Nephron progenitor cell (in vitro differentiated cells): ENCODE measurements at regions not wholly inside any gene's neighbourhood (a gene's known extent, or its start where the extent isn't known, plus 50 kb on each side); places are given as distances from the start of the nearest gene placed in this dataset.

Experiments used
- DNase-seq: peaks from one replicate; pipeline ENCODE4 v3.0.0; 2021
- H3K27ac Mint-ChIP-seq: 2 replicates; pipeline ENCODE4 v1.8.0; 2021; ENCODE audit warnings: mild to moderate bottlenecking, moderate library complexity, mixed read lengths
- H3K27me3 Mint-ChIP-seq: 2 replicates; pipeline ENCODE4 v1.8.0; 2021; ENCODE audit warnings: mild to moderate bottlenecking, low read depth, mixed read lengths; ENCODE audit not compliant: poor library complexity
- H3K36me3 Mint-ChIP-seq: 2 replicates; pipeline ENCODE4 v1.8.0; 2021; ENCODE audit warnings: low read depth, mixed read lengths
- H3K4me1 Mint-ChIP-seq: 2 replicates; pipeline ENCODE4 v1.8.0; 2021; ENCODE audit warnings: mixed read lengths
- H3K4me3 Mint-ChIP-seq: 2 replicates; pipeline ENCODE4 v1.8.0; 2021; ENCODE audit warnings: mild to moderate bottlenecking, moderate library complexity, mixed read lengths
- H3K9me3 Mint-ChIP-seq: 2 replicates; pipeline ENCODE4 v1.8.0; 2021; ENCODE audit warnings: mild to moderate bottlenecking, moderate library complexity, mixed read lengths
- TF ChIP-seq, protein P1 (sequence below): fragments of 200-600 bp; sonication (generic); IDR thresholded peaks from 2 replicates; pipeline ENCODE4 v1.5.0; 2021; ENCODE audit warnings: antibody characterized with exemption

DNA sequence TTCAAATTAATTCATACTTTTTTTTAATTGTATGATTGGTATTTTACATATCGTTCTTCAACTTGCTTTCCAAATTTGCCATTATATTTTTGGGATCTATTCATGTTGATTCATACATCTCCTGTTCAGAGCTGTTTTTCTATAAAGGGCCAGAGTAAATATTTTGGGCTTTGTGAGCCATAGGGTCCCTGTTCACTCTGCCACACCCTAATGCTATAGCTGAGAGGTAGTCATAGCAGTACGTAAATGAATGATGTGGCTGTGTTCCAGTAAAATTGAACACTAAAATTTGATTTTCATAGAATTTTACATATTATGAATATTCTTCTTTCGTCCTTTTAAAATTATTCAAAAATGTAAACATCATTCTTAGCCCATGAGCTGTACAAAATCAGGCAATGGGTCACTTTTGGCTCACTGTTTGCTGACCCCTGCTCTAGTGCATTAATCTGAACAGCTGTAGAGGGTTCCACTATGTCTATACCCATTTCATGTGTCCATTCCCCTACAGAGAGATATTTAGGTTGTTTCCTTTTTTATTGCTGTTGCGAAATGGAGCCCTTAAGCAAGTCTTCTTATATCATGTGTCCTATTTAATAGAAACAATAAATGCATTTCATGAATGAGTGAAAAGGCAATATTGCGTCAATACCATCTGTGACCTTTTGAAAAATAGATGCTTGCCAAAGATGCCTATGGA, 136.4 kb upstream of the SALL4 start:
- H3K27ac Mint-ChIP-seq: no peak overlapping the region

DNA sequence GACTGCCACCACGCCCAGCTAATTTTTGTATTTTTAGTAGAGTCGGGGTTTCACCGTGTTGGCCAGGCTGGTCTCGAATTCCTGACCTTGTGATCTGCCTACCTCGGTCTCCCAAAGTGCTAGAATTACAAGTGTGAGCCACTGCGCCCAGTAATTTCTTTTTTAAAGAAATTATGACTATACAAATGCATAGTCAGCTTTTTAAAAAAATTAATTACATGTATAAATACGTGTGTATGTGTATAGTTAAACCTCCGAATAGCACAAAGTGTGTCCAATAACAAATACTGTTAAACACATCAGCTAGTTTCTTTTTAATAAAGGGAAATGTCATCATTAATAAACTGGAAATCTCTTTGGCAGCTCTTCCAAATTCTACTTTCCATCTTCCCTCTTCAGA, 135.5 kb upstream of the SALL4 start:
- H3K4me3 Mint-ChIP-seq: no peak overlapping the region
- peaks cover 8% of the 10 kb centered on the region for H3K9me3 Mint-ChIP-seq
- H3K27ac Mint-ChIP-seq: no peak overlapping the region
- no peak for DNase-seq
- H3K36me3 Mint-ChIP-seq: peaks cover 4% of the 10 kb centered on the region
- TF ChIP-seq, protein P1, sequence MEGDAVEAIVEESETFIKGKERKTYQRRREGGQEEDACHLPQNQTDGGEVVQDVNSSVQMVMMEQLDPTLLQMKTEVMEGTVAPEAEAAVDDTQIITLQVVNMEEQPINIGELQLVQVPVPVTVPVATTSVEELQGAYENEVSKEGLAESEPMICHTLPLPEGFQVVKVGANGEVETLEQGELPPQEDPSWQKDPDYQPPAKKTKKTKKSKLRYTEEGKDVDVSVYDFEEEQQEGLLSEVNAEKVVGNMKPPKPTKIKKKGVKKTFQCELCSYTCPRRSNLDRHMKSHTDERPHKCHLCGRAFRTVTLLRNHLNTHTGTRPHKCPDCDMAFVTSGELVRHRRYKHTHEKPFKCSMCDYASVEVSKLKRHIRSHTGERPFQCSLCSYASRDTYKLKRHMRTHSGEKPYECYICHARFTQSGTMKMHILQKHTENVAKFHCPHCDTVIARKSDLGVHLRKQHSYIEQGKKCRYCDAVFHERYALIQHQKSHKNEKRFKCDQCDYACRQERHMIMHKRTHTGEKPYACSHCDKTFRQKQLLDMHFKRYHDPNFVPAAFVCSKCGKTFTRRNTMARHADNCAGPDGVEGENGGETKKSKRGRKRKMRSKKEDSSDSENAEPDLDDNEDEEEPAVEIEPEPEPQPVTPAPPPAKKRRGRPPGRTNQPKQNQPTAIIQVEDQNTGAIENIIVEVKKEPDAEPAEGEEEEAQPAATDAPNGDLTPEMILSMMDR: no peak
- peaks cover 31% of the 10 kb centered on the region for H3K4me1 Mint-ChIP-seq
- no peaks in the 10 kb centered on the region for H3K27me3 Mint-ChIP-seq

More for the DNA sequence above, 136.4 kb upstream of the SALL4 start:
- TF ChIP-seq, protein P1: no peak
- peaks cover 21% of the 10 kb centered on the region for H3K4me1 Mint-ChIP-seq
- H3K27me3 Mint-ChIP-seq: no peaks in the 10 kb centered on the region
- H3K36me3 Mint-ChIP-seq: peaks cover 4% of the 10 kb centered on the region
- no peak overlapping the region for H3K4me3 Mint-ChIP-seq
- no peak for DNase-seq
- H3K9me3 Mint-ChIP-seq: peaks cover 8% of the 10 kb centered on the region

DNA sequence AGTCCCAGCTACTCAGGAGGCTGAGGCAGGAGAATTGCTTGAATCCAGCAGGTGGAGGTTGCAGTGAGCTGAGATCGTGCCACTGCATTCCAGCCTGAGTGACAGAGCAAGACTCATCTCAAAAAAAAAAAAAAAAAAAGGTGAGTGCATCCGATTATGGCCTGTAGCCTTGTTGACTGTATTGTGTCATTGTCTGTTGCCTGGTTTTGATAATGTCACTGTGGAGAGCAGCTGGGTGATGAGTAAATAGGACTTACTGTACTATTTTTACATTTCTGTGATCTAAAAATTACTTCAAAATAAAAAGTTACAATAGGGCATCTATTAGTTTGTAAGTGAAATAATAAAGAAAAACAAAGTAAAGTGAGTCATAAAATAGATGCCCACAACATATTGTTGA, 134.1 kb upstream of the SALL4 start:
- Mint-ChIP-seq H3K9me3 (peaks cover 8% of the 10 kb centered on the region), H3K4me1 (peaks cover 40% of the 10 kb centered on the region), H3K27ac (peak overlapping the region; percentile 62), H3K4me3 (no peak overlapping the region), H3K27me3 (no peaks in the 10 kb centered on the region), H3K36me3 (peaks cover 4% of the 10 kb centered on the region)
- TF ChIP-seq, protein P1: no peak
- no peak for DNase-seq

DNA sequence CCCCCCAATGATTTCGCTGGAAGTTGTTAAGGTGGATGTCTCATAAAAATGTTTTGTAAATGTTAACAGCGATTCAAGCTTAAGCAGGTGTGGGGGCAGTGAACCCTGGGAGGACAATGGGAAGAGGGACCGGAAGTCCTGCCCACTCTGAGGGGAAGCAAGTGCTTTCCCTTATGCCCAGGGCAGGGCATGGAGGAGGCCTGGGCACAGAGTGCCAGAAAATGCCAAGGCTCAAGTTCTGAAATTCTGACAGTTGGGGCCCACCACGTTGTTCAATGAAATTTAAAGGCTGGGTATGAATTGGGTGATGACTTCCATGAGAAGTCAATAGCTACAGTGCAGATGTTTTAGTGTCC, 132.7 kb upstream of the SALL4 start:
- DNase-seq: no peak
- TF ChIP-seq, protein P1: no peak
- Mint-ChIP-seq H3K4me1 (peaks cover 51% of the 10 kb centered on the region), H3K27me3 (no peaks in the 10 kb centered on the region), H3K9me3 (peaks cover 6% of the 10 kb centered on the region), H3K27ac (peak overlapping the region; percentile 94), H3K4me3 (peak overlapping the region; percentile 74), H3K36me3 (peaks cover 4% of the 10 kb centered on the region)

DNA sequence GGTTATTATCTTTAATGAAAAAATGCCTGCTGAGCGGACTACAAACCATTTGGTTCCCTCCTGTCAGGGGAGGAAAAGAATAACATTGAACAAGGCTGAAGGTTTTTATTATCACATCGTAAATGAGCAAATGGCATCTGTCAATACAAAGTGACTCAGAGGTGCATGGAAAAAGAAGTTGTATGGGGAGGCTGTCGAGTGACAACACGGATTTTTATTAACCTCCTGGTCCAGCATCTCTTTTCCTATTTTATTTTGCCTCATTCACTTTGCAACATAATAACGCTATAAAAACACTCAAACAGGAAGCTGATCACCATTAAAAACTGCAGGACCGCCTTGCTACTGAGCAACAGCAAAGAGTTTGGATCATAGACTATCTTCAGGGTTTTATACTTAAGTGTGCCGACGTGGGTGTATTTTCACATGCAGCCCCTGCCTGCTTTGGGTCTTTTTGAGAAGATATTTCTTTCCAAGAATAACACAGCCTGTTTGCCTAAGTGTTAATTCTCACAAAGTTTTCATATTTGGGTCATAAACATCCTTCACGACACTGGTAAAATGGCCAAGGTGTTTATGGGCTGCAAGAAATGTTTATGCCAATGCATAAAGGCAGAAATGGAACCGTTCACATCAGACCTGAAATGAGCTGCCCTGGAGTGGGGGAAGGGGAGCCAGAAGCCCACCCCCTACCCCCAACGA, 132.1 kb upstream of the SALL4 start:
- peaks cover 51% of the 10 kb centered on the region for H3K4me1 Mint-ChIP-seq
- H3K27ac Mint-ChIP-seq: peak overlapping the region; percentile 94
- TF ChIP-seq, protein P1: no peak
- H3K4me3 Mint-ChIP-seq: peak overlapping the region; percentile 74
- H3K27me3 Mint-ChIP-seq: no peaks in the 10 kb centered on the region
- DNase-seq: no peak
- peaks cover 4% of the 10 kb centered on the region for H3K9me3 Mint-ChIP-seq
- H3K36me3 Mint-ChIP-seq: peaks cover 4% of the 10 kb centered on the region
